ENCODE measurements at regions not wholly inside any gene's neighbourhood (a gene's known extent, or its start where the extent isn't known, plus 50 kb on each side); places are given as distances from the start of the nearest gene placed in this dataset.

GRCh38 chr2:209305026-209305425 lies 118.8 kb upstream of the MAP2 start:
- Histone ChIP-seq H3K27ac (ENCODE audit: low read length) (no peak overlapping the region), H3K27me3 (ENCODE audit: insufficient read depth, low read length, poor library complexity) (no peaks in the 10 kb centered on the region), H3K79me2 (ENCODE audit: insufficient read depth, low read length) (no peaks in the 10 kb centered on the region), H3K4me3 (ENCODE audit: low read depth in 1 of 2, low read length in 2 of 2) (no peak overlapping the region), H2AFZ (ENCODE audit: low read depth, low read length) (no peak overlapping the region), H3K9me3 (ENCODE audit: insufficient read depth, low read length, severe bottlenecking) (no peaks in the 10 kb centered on the region), H4K20me1 (ENCODE audit: insufficient read depth, low read length) (no peaks in the 10 kb centered on the region), H3K4me2 (ENCODE audit: insufficient read depth, low read length) (no peak overlapping the region), H3K9ac (ENCODE audit: low read depth, low read length) (no peak overlapping the region), H3K4me1 (ENCODE audit: insufficient read depth, low read length) (no peaks in the 10 kb centered on the region), H3K36me3 (ENCODE audit: insufficient read depth, low read length) (no peaks in the 10 kb centered on the region)
- no peak for ATAC-seq (ENCODE audit: insufficient read depth, low read depth)
- DNase-seq = no peak
- TF ChIP-seq EZH2 (IDR thresholded peaks at IDR 0.05; ENCODE audit: borderline replicate concordance, low read depth, low read length, severe bottlenecking) = no peak
- TF ChIP-seq, protein P1, sequence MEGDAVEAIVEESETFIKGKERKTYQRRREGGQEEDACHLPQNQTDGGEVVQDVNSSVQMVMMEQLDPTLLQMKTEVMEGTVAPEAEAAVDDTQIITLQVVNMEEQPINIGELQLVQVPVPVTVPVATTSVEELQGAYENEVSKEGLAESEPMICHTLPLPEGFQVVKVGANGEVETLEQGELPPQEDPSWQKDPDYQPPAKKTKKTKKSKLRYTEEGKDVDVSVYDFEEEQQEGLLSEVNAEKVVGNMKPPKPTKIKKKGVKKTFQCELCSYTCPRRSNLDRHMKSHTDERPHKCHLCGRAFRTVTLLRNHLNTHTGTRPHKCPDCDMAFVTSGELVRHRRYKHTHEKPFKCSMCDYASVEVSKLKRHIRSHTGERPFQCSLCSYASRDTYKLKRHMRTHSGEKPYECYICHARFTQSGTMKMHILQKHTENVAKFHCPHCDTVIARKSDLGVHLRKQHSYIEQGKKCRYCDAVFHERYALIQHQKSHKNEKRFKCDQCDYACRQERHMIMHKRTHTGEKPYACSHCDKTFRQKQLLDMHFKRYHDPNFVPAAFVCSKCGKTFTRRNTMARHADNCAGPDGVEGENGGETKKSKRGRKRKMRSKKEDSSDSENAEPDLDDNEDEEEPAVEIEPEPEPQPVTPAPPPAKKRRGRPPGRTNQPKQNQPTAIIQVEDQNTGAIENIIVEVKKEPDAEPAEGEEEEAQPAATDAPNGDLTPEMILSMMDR (IDR thresholded peaks at IDR 0.05; ENCODE audit: borderline replicate concordance, extremely low read depth, low read length, poor library complexity, severe bottlenecking) = no peak

DNA sequence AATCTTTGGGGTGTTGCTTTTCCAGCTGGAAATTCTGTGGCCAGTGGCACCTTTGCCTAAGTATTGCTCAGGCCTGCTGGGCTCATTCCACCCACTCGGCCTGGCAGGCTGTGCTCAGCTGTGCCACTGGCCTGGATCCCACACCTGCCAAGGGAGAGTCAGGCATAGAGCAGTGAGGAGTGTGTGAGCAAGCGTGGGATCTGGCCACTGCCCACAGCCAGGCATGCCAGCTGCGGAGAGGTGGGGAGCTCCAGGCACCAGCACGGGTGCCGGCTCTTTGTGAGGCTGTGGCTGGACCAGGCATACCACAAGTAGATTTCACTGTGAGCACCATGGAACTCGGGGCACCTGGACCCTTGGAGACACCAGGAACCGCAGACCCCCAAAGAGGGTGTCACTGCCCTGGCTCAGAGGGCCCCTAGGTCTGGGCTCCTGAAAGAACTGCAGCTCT lies 118.1 kb upstream of the MAP2 start:
- TF ChIP-seq, protein P1 (IDR thresholded peaks at IDR 0.05; ENCODE audit: borderline replicate concordance, extremely low read depth, low read length, poor library complexity, severe bottlenecking) = no peak
- TF ChIP-seq EZH2 (IDR thresholded peaks at IDR 0.05; ENCODE audit: borderline replicate concordance, low read depth, low read length, severe bottlenecking) = no peak
- ATAC-seq (ENCODE audit: insufficient read depth, low read depth) (no peak), DNase-seq (no peak)
- Histone ChIP-seq H3K4me1 (ENCODE audit: insufficient read depth, low read length) (no peaks in the 10 kb centered on the region), H3K4me2 (ENCODE audit: insufficient read depth, low read length) (no peak overlapping the region), H3K27me3 (ENCODE audit: insufficient read depth, low read length, poor library complexity) (no peaks in the 10 kb centered on the region), H3K79me2 (ENCODE audit: insufficient read depth, low read length) (no peaks in the 10 kb centered on the region), H3K27ac (ENCODE audit: low read length) (no peak overlapping the region), H3K9me3 (ENCODE audit: insufficient read depth, low read length, severe bottlenecking) (no peaks in the 10 kb centered on the region), H4K20me1 (ENCODE audit: insufficient read depth, low read length) (no peaks in the 10 kb centered on the region), H3K4me3 (ENCODE audit: low read depth in 1 of 2, low read length in 2 of 2) (no peak overlapping the region), H3K9ac (ENCODE audit: low read depth, low read length) (no peak overlapping the region), H3K36me3 (ENCODE audit: insufficient read depth, low read length) (no peaks in the 10 kb centered on the region), H2AFZ (ENCODE audit: low read depth, low read length) (no peak overlapping the region)

- TF ChIP-seq, protein P1 (IDR thresholded peaks at IDR 0.05; ENCODE audit: borderline replicate concordance, extremely low read depth, low read length, poor library complexity, severe bottlenecking) = no peak
- no peak for TF ChIP-seq EZH2 (IDR thresholded peaks at IDR 0.05; ENCODE audit: borderline replicate concordance, low read depth, low read length, severe bottlenecking)
Observed at GRCh38 chr2:209307161-209308001, 116.5 kb upstream of the MAP2 start.

More at GRCh38 chr2:209307161-209308001, 116.5 kb upstream of the MAP2 start:
- Histone ChIP-seq H3K27ac (ENCODE audit: low read length) (no peak overlapping the region), H3K4me2 (ENCODE audit: insufficient read depth, low read length) (no peak overlapping the region), H3K9ac (ENCODE audit: low read depth, low read length) (no peak overlapping the region), H3K4me1 (ENCODE audit: insufficient read depth, low read length) (no peaks in the 10 kb centered on the region), H3K9me3 (ENCODE audit: insufficient read depth, low read length, severe bottlenecking) (no peaks in the 10 kb centered on the region), H3K4me3 (ENCODE audit: low read depth in 1 of 2, low read length in 2 of 2) (no peak overlapping the region), H3K79me2 (ENCODE audit: insufficient read depth, low read length) (no peaks in the 10 kb centered on the region), H3K27me3 (ENCODE audit: insufficient read depth, low read length, poor library complexity) (no peaks in the 10 kb centered on the region), H4K20me1 (ENCODE audit: insufficient read depth, low read length) (no peaks in the 10 kb centered on the region), H3K36me3 (ENCODE audit: insufficient read depth, low read length) (no peaks in the 10 kb centered on the region), H2AFZ (ENCODE audit: low read depth, low read length) (no peak overlapping the region)
- DNase-seq = no peak
- no peak for ATAC-seq (ENCODE audit: insufficient read depth, low read depth)

Data from DND-41 (cell line).